SK-N-MC (cell line): ENCODE measurements at regions not wholly inside any gene's neighbourhood (a gene's known extent, or its start where the extent isn't known, plus 50 kb on each side); places are given as distances from the start of the nearest gene placed in this dataset.

Experiments used
- EZH2 ChIP-seq: fragments of 200-600 bp; sonication (generic); IDR thresholded peaks from one replicate; pipeline ENCODE4 v1.6.1; 2017; ENCODE audit warnings: antibody characterized with exemption
- FOXP2 ChIP-seq: optimal IDR thresholded peaks from 2 replicates; pipeline ENCODE3; 2011; ENCODE audit warnings: mild to moderate bottlenecking, moderate library complexity; ENCODE audit not compliant: insufficient read depth; ENCODE audit errors: extremely low read length, control extremely low read depth
- POLR2AphosphoS5 ChIP-seq: IDR thresholded peaks from 2 replicates; pipeline ENCODE4 v1.6.1; 2012; ENCODE audit warnings: mild to moderate bottlenecking, low read depth, low read length, borderline replicate concordance

- TF ChIP-seq POLR2AphosphoS5: no peak
- no peak for TF ChIP-seq FOXP2
- TF ChIP-seq EZH2: no peak
Observed at GRCh38 chr3:84510007-84510406, 448.8 kb upstream of the CADM2 start.
